Keratinocyte (primary cell): ENCODE measurements at regions not wholly inside any gene's neighbourhood (a gene's known extent, or its start where the extent isn't known, plus 50 kb on each side); places are given as distances from the start of the nearest gene placed in this dataset.

ENCODE experiments used
- DNase-seq: peaks from one replicate; pipeline ENCODE4 v3.0.0-alpha.2; 2011; ENCODE audit warnings: low read depth, missing footprints, low spot score
- FAIRE-seq: peaks from 2 replicates; lab custom pipeline; 2011; peaks lifted over from hg19 to GRCh38; lab: Jason Lieb, UNC
- H2AFZ ChIP-seq: 2 replicates; pipeline ENCODE4 v1.6.0; 2012; ENCODE audit warnings: low read length, control low read depth, inconsistent platforms; ENCODE audit not compliant: control insufficient read depth
- H3K27ac ChIP-seq: 2 replicates; pipeline ENCODE4 v1.5.1; 2011; ENCODE audit warnings: low read length; ENCODE audit not compliant: control insufficient read depth, insufficient read depth
- H3K27me3 ChIP-seq: 3 replicates; pipeline ENCODE4 v1.6.0; 2011; ENCODE audit warnings: low read length; ENCODE audit not compliant: control insufficient read depth, insufficient read depth; ENCODE audit errors: extremely low read depth
- H3K36me3 ChIP-seq, 2 experiments: 2 replicates in 1 of 2; 3 replicates in 1 of 2; pipeline ENCODE4 v1.5.1; 2011; ENCODE audit warnings: low read length in 2 of 2, mild to moderate bottlenecking in 1 of 2; ENCODE audit not compliant: control insufficient read depth in 2 of 2, insufficient read depth in 2 of 2; ENCODE audit errors: extremely low read depth in 1 of 2
- H3K4me1 ChIP-seq: 3 replicates; pipeline ENCODE4 v1.5.1; 2011; ENCODE audit warnings: low read length; ENCODE audit not compliant: control insufficient read depth, insufficient read depth; ENCODE audit errors: extremely low read depth
- H3K4me2 ChIP-seq: 3 replicates; pipeline ENCODE4 v1.6.0; 2011; ENCODE audit warnings: low read depth, low read length; ENCODE audit not compliant: control insufficient read depth, insufficient read depth; ENCODE audit errors: extremely low read depth
- H3K4me3 ChIP-seq, 3 experiments: fragments of 200-600 bp in 1 of 3; sonication (generic) in 1 of 3; 2 replicates in 2 of 3; 3 replicates in 1 of 3; pipeline ENCODE4 v1.5.1; 2011 to 2016; ENCODE audit warnings: low read length in 3 of 3, mild to moderate bottlenecking in 3 of 3, control low read depth in 2 of 3, inconsistent platforms in 1 of 3, low read depth in 1 of 3, mixed read lengths in 1 of 3, mixed run types in 1 of 3, moderate library complexity in 1 of 3; ENCODE audit not compliant: control insufficient read depth in 2 of 3, insufficient read depth in 2 of 3; ENCODE audit errors: extremely low read depth in 1 of 3
- H3K79me2 ChIP-seq: 2 replicates; pipeline ENCODE4 v1.6.0; 2012; ENCODE audit warnings: low read length; ENCODE audit not compliant: control insufficient read depth, insufficient read depth
- H3K9ac ChIP-seq: 3 replicates; pipeline ENCODE4 v1.6.0; 2011; ENCODE audit warnings: low read length; ENCODE audit not compliant: control insufficient read depth, insufficient read depth; ENCODE audit errors: extremely low read depth
- H3K9me1 ChIP-seq: 3 replicates; pipeline ENCODE4 v1.6.0; 2011; ENCODE audit warnings: low read length; ENCODE audit not compliant: control insufficient read depth, insufficient read depth; ENCODE audit errors: extremely low read depth
- H3K9me3 ChIP-seq: 2 replicates; pipeline ENCODE4 v1.5.1; 2012; ENCODE audit warnings: low read depth, low read length; ENCODE audit not compliant: control insufficient read depth
- H4K20me1 ChIP-seq: 3 replicates; pipeline ENCODE4 v1.6.0; 2011; ENCODE audit warnings: low read length; ENCODE audit not compliant: control insufficient read depth, insufficient read depth; ENCODE audit errors: extremely low read depth
- CTCF ChIP-seq, 3 experiments: IDR thresholded peaks in 1 of 3; conservative IDR thresholded peaks in 1 of 3; optimal IDR thresholded peaks in 1 of 3; 2 replicates in 2 of 3; 3 replicates in 1 of 3; pipeline versions ENCODE3 to v1.5.1; 2011; ENCODE audit warnings: low read length in 3 of 3, mild to moderate bottlenecking in 3 of 3, moderate library complexity in 2 of 3, control low read depth in 1 of 3, inconsistent platforms in 1 of 3; ENCODE audit not compliant: insufficient read depth in 2 of 3; ENCODE audit errors: extremely low read depth in 1 of 3
- EZH2 ChIP-seq: IDR thresholded peaks from one replicate; pipeline ENCODE4 v1.6.1; 2012; ENCODE audit warnings: inconsistent platforms, mild to moderate bottlenecking, low read length, moderate library complexity
- dilution Hi-C: fragments of 300-500 bp; cut with MboI; formaldehyde crosslinking; loops from one replicate; pipeline ENCODE4 v1.7.0; 2020; ENCODE audit warnings: low sequenced_read_pairs; ENCODE audit not compliant: extremely low pct_ligation_motif_present

- no peak overlapping the region for H3K4me2 ChIP-seq
- FAIRE-seq, result no peak
- H3K9ac ChIP-seq, result no peak overlapping the region
- no peaks in the 10 kb centered on the region for H3K4me1 ChIP-seq
- H3K27me3 ChIP-seq, result no peaks in the 10 kb centered on the region
- no peak overlapping the region for H3K27ac ChIP-seq
- no peaks in the 10 kb centered on the region for H3K36me3 ChIP-seq
- DNase-seq, result no peak
- dilution Hi-C loops, result no loop called here
- no peak for TF ChIP-seq EZH2
- no peak for TF ChIP-seq CTCF (optimal IDR thresholded peaks at IDR 0.05 in 1 of 3, IDR thresholded peaks at IDR 0.05 in 1 of 3, conservative IDR thresholded peaks at IDR 0.05 in 1 of 3; ENCODE audit: extremely low read depth in 1 of 3, insufficient read depth in 2 of 3, low read length in 3 of 3)
- H3K9me3 ChIP-seq, result no peaks in the 10 kb centered on the region
- H3K4me3 ChIP-seq, result no peak overlapping the region
- no peaks in the 10 kb centered on the region for H4K20me1 ChIP-seq
- H3K9me1 ChIP-seq, result no peaks in the 10 kb centered on the region
- no peaks in the 10 kb centered on the region for H3K79me2 ChIP-seq
- no peak overlapping the region for H2AFZ ChIP-seq
Observed at GRCh38 chr14:87566991-87567390, 426.0 kb downstream of the GALC start.

- Histone ChIP-seq H2AFZ (no peak overlapping the region), H3K4me3 (no peak overlapping the region), H3K4me2 (no peak overlapping the region), H3K27me3 (no peaks in the 10 kb centered on the region), H3K79me2 (no peaks in the 10 kb centered on the region), H3K9ac (no peak overlapping the region), H3K27ac (no peak overlapping the region), H3K4me1 (no peaks in the 10 kb centered on the region), H4K20me1 (no peaks in the 10 kb centered on the region), H3K36me3 (no peaks in the 10 kb centered on the region), H3K9me1 (no peaks in the 10 kb centered on the region), H3K9me3 (no peaks in the 10 kb centered on the region)
- dilution Hi-C loops, result no loop called here
- DNase-seq (no peak), FAIRE-seq (no peak)
- no peak for TF ChIP-seq CTCF (optimal IDR thresholded peaks at IDR 0.05 in 1 of 3, IDR thresholded peaks at IDR 0.05 in 1 of 3, conservative IDR thresholded peaks at IDR 0.05 in 1 of 3; ENCODE audit: extremely low read depth in 1 of 3, insufficient read depth in 2 of 3, low read length in 3 of 3)
- no peak for TF ChIP-seq EZH2
Observed at GRCh38 chr14:87547536-87547935, 445.4 kb downstream of the GALC start.
